GM12873 (cell line): ENCODE measurements at regions not wholly inside any gene's neighbourhood (a gene's known extent, or its start where the extent isn't known, plus 50 kb on each side); places are given as distances from the start of the nearest gene placed in this dataset.

ENCODE experiments used
- TF ChIP-seq, protein P1 (sequence below): IDR thresholded peaks from 2 replicates; pipeline ENCODE4 v1.5.1; 2012; ENCODE audit warnings: low read depth, mild to moderate bottlenecking, moderate library complexity, low read length, control low read depth; ENCODE audit not compliant: insufficient read depth; ENCODE audit errors: missing control alignments

DNA sequence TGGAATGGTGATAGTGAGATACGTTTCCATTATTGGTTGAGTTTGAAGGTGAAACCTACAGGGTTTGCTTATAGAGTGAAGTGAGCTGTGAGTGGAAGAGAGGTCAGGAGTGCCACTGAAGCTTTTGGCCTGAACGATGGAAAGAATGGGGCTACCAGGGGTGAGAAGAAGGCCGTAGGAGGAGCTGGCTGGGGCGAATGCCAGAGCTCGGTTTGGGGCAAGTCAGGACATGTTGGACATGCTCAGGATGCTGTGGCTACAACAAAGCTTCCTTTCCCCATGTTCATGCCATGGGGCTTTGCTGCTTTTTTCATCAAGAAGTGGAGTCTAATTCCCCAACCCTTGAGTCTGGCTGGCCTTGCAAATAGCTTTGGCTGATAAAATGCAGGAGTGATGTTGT lies 253.7 kb downstream of the GLRX3 start:
- TF ChIP-seq, protein P1, sequence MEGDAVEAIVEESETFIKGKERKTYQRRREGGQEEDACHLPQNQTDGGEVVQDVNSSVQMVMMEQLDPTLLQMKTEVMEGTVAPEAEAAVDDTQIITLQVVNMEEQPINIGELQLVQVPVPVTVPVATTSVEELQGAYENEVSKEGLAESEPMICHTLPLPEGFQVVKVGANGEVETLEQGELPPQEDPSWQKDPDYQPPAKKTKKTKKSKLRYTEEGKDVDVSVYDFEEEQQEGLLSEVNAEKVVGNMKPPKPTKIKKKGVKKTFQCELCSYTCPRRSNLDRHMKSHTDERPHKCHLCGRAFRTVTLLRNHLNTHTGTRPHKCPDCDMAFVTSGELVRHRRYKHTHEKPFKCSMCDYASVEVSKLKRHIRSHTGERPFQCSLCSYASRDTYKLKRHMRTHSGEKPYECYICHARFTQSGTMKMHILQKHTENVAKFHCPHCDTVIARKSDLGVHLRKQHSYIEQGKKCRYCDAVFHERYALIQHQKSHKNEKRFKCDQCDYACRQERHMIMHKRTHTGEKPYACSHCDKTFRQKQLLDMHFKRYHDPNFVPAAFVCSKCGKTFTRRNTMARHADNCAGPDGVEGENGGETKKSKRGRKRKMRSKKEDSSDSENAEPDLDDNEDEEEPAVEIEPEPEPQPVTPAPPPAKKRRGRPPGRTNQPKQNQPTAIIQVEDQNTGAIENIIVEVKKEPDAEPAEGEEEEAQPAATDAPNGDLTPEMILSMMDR = no peak

DNA sequence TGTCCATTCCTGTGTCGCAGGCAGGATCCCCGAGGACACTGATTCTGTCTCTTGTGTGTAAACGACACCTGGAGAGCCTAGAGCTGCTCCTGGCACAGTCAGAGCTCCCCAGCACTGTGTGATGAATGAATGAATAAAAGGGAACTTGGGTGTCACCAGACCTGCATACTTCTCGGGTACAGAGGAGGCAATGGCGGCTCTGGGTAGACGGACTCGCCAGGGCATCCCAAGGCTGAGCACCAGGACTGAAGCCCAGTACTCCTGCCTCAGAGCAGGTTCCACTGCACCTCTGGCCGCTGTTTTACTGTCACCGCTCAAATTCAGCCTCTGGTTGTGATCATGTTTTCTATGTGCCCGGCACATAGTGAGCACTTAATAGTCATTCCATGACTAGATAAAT lies 255.8 kb downstream of the GLRX3 start:
- TF ChIP-seq, protein P1 = no peak

DNA sequence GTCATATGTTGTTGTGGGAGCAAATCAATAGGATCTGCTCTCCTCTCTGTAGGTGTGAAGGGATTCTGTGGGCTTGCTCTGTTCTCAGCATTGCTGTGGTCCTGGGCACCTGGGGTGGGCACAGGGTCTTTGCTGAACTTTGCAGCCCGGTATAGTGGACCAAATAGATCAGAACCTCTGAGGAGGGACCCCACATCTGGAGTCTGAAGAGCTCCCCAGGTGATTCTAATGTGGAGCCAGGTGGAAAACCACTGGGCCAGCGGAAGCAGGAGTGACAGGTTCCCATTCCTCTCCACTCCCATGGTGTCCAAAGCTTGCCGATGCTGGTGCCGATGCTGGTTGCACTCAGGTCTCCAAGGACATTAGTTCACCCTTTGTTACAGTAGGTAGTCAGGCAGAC lies 257.2 kb downstream of the GLRX3 start:
- TF ChIP-seq, protein P1 = no peak

DNA sequence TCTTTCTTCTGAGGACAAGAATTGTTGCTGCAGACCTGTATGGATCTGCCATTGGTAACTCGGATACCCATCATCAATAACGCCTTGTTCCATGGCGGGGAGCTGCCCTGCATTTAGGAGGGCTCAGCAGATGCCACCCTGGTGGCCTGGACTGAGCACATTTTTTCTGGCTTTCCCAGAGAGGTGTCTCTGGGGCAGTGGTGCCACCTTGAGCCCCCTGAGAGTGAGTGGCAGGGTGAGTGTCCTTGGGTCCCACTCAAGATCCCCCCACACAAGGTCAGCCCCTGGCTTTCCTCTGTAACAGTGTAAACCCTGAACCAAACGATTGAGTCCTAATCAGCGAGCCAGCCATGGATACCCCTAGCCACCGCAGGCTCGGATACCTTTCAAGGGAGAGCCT lies 258.6 kb downstream of the GLRX3 start:
- TF ChIP-seq, protein P1 = no peak

DNA sequence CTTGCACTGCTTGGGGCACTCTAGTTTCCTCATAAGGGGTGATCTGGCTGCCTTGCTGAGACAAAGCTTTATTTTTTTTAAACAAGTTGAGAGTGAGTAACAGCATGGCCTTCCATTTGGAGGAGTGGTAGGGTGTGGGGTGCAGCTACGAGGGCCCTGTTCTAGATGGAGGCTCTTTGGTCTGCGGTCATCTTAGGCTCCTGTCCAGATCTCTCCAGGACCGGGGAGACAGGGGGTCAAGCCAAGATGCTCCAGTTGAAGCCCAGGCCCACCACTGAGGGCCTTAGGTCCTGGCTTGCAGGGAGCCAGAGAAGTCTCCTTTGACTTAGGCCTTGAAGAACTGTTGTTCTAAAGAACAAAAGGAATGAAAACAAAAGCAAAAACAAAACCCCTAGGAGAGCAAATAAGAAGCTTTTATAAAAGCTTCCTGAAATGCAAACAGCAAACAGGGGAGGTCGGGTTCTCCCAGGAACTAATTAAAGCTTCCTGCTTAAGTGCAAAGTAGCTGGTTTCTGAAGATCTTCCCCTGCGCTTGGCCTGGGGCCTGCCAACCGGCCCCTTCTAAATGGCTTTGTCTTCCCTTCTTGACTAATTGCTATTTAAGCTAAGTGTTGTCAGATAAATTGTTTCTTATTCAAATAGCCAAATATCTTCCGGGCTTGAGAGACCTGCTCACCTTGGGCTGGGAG lies 259.2 kb downstream of the GLRX3 start:
- TF ChIP-seq, protein P1 = no peak

DNA sequence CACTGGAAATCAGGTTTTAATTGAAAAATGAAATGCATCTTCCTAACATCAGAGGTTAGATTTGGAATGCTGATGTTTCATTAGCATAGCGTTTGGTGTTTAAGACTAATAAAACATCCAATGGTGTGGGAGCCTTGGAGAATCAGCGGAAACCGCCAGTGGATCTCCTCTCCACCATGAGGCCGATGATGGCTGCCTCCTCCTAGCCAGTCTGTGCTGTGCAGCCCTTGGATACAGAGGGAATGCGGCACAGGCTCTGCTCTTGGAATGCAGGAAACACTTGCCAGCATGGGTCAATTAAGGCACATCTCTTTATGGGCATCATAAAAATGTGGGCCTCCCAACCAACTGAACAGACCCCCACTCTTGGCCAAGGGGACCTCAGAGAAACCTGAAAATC lies 259.9 kb downstream of the GLRX3 start:
- TF ChIP-seq, protein P1 = no peak

DNA sequence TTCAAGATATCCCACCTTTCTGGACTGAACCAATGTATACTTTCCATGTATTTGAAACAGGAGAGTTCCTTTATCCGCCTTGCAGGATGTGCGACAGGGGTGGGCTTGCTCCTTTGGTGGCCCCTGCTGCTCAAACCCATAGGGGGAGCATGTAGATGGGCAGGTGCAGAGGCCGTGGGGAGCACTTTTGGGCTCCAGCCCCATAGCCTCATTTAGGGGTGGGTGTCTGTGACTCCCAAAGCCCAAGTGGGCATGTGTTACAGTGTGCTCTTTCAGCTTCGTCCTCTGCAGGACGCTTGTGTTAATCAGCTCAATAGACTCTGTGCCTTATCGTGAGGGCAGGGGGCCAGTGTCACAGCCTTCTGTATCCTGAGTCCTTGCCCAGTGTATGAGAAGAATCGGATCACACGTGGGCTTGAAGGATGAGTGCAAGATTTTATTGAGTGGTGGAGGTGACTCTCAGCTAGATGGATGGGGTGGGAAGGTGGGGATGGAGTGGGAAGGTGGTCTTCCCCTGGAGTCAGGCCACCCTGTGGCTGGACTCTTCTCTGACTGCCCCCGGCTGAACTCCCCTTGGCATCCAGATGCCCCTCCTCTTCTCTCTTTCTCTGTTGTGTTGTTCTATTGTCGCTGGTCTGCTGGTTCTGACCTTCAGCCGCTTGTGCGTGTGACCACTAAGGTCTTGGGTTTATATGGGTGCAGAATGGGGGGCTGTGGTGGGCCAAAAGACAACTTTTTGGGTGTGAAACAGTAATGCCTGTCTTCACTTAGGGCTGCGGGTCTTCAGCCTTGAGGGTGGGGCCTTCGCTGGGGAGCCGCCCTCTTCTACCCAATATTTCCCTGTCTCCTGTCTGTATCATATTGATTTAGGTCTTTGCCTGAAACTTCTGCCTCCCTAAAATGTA lies 262.2 kb downstream of the GLRX3 start:
- TF ChIP-seq, protein P1 = no peak
